ENCODE measurements at regions not wholly inside any gene's neighbourhood (a gene's known extent, or its start where the extent isn't known, plus 50 kb on each side); places are given as distances from the start of the nearest gene placed in this dataset.

DNA sequence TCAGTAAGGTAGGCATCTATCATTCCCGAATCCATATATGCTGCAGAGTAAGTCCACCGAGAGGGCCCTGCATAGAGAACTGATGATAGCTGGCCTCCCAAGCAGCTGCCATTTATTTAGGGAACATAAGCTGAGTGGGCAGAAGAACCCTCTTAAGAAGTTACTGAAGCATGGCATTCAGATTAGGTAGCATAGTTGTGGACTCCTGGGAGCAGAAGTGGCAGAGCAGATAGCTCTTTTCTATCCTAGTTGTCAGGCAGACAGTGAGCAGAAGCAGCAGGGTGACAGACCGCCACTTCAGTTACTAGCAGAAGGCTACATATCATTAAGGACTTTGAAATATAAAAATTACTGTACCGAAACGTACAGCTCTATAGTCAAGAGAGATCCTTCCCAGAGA, 454.7 kb downstream of the PPP4R3C start:
- H3K27me3 ChIP-seq (replicated peaks in 1 of 7): no peaks in the 10 kb centered on the region
- 60 to 70% (median 64%) methylated on average over 5 of the region's 5 CpGs for WGBS, 5 donors
- H3K4me1 ChIP-seq: no peaks in the 10 kb centered on the region
- no peak for DNase-seq
- no peaks in the 10 kb centered on the region for H3K9me3 ChIP-seq
- H3K27ac ChIP-seq: no peak overlapping the region
- H3K4me3 ChIP-seq: no peak overlapping the region
- no peak for TF ChIP-seq POLR2AphosphoS5 (IDR thresholded peaks at IDR 0.05)
- TF ChIP-seq, protein P1, sequence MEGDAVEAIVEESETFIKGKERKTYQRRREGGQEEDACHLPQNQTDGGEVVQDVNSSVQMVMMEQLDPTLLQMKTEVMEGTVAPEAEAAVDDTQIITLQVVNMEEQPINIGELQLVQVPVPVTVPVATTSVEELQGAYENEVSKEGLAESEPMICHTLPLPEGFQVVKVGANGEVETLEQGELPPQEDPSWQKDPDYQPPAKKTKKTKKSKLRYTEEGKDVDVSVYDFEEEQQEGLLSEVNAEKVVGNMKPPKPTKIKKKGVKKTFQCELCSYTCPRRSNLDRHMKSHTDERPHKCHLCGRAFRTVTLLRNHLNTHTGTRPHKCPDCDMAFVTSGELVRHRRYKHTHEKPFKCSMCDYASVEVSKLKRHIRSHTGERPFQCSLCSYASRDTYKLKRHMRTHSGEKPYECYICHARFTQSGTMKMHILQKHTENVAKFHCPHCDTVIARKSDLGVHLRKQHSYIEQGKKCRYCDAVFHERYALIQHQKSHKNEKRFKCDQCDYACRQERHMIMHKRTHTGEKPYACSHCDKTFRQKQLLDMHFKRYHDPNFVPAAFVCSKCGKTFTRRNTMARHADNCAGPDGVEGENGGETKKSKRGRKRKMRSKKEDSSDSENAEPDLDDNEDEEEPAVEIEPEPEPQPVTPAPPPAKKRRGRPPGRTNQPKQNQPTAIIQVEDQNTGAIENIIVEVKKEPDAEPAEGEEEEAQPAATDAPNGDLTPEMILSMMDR (IDR thresholded peaks at IDR 0.05 in 8 of 11, conservative IDR thresholded peaks at IDR 0.05 in 3 of 11): no peak
- TF ChIP-seq POLR2A (IDR thresholded peaks at IDR 0.05): no peak
- H3K36me3 ChIP-seq: no peaks in the 10 kb centered on the region
- intact Hi-C loops (cut with DNase I; ENCODE audit: low total_unique reads): no loop called here

DNA sequence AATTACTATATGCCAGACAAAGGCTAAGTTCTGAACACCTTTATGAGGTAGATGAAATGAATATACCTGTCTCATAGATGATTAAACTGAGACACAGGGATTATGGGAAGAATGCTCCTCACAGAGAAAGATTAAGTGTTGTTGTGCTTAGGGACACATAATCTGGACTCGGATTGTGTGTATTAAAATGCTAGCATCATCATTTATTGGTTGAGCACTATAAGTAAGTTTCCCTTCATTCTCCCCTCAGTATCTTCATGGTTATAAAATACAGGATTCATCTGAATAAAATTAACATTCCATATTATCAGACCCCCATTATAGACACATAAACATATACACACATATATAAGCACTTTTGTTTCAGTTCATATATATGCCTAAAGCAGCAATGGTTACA, 463.5 kb downstream of the PPP4R3C start:
- no peak overlapping the region for H3K4me3 ChIP-seq
- H3K27me3 ChIP-seq (replicated peaks in 1 of 7): no peaks in the 10 kb centered on the region
- intact Hi-C loops (cut with DNase I; ENCODE audit: low total_unique reads): no loop called here
- no peak for DNase-seq
- TF ChIP-seq POLR2AphosphoS5 (IDR thresholded peaks at IDR 0.05) (no peak), POLR2A (IDR thresholded peaks at IDR 0.05) (no peak)
- TF ChIP-seq, protein P1 (IDR thresholded peaks at IDR 0.05 in 8 of 11, conservative IDR thresholded peaks at IDR 0.05 in 3 of 11): no peak
- no peaks in the 10 kb centered on the region for H3K36me3 ChIP-seq
- H3K4me1 ChIP-seq: no peaks in the 10 kb centered on the region
- 66 to 95% (median 76%) methylated on average over 1 of the region's 1 CpG for WGBS, 5 donors
- peaks cover 0 to 8% (median 0%) of the 10 kb centered on the region in 8 donors for H3K9me3 ChIP-seq
- H3K27ac ChIP-seq: no peak overlapping the region

DNA sequence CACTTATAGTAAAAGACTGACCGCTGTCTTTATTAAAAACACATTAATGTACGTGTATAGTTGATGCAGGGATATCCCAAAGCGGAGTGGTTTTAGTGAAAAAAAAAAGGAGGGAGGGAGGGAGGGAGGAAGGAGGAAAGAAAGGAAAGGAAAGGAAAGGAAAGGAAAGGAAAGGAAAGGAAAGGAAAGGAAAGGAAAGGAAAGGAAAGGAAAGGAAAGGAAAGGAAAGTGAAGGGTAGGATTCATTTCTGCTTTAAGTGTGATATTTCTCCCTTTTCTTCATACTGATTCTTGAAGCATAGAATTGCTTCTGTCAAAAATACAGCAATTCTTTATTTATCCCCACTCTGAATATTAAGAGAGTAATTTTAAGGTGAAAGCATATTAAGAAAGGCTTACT, 504.9 kb downstream of the PPP4R3C start:
- H3K4me1 ChIP-seq: no peaks in the 10 kb centered on the region
- no peaks in the 10 kb centered on the region for H3K9me3 ChIP-seq
- no peaks in the 10 kb centered on the region for H3K27me3 ChIP-seq (replicated peaks in 1 of 7)
- H3K27ac ChIP-seq: no peak overlapping the region
- DNase-seq: no peak
- TF ChIP-seq, protein P1 (IDR thresholded peaks at IDR 0.05 in 8 of 11, conservative IDR thresholded peaks at IDR 0.05 in 3 of 11): no peak
- TF ChIP-seq POLR2A (IDR thresholded peaks at IDR 0.05) (no peak), POLR2AphosphoS5 (IDR thresholded peaks at IDR 0.05) (no peak)
- H3K36me3 ChIP-seq: no peaks in the 10 kb centered on the region
- 63 to 94% (median 79%) methylated on average over 3 of the region's 3 CpGs for WGBS, 5 donors
- intact Hi-C loops (cut with DNase I; ENCODE audit: low total_unique reads): no loop called here
- H3K4me3 ChIP-seq: no peak overlapping the region

DNA sequence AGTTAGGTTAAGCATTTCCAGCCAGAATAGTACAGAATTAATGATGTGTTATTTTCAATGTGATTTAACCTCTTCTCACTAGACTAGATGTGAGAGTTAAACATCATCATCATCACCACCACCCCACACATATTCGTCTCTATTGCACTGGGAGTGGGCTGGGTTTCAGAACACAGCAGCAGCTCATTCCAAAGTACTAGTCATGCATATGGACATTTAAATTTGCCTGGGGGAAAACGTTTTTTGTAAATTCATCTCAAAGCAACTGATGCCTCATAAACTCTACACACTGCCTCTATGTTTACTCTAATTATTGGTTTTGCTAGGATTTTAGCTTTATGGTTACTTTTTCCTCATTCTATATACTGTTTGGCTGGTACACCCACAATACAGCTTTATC, 509.1 kb downstream of the PPP4R3C start:
- Histone ChIP-seq H3K27me3 (replicated peaks in 1 of 7) (no peaks in the 10 kb centered on the region), H3K4me1 (no peaks in the 10 kb centered on the region), H3K27ac (no peak overlapping the region), H3K36me3 (no peaks in the 10 kb centered on the region), H3K4me3 (no peak overlapping the region), H3K9me3 (no peaks in the 10 kb centered on the region)
- DNase-seq: no peak
- WGBS, 5 donors: 25 to 42% (median 30%) methylated on average over 2 of the region's 2 CpGs
- intact Hi-C loops (cut with DNase I; ENCODE audit: low total_unique reads): no loop called here
- TF ChIP-seq POLR2AphosphoS5 (IDR thresholded peaks at IDR 0.05) (no peak), POLR2A (IDR thresholded peaks at IDR 0.05) (no peak)
- TF ChIP-seq, protein P1 (IDR thresholded peaks at IDR 0.05 in 8 of 11, conservative IDR thresholded peaks at IDR 0.05 in 3 of 11): no peak
